Osteocyte (in vitro differentiated cells): ENCODE measurements at regions not wholly inside any gene's neighbourhood (a gene's known extent, or its start where the extent isn't known, plus 50 kb on each side); places are given as distances from the start of the nearest gene placed in this dataset.

Experiments used
- DNase-seq: peaks from one replicate; pipeline ENCODE4 v3.0.0; 2021; ENCODE audit warnings: mixed read lengths; ENCODE audit not compliant: unreplicated experiment; ENCODE audit errors: extremely low spot score
- H3K27ac Mint-ChIP-seq: one replicate; pipeline ENCODE4 v1.8.0; 2021; ENCODE audit warnings: mild to moderate bottlenecking, mixed read lengths; ENCODE audit not compliant: unreplicated experiment
- H3K27me3 Mint-ChIP-seq: one replicate; pipeline ENCODE4 v1.8.0; 2021; ENCODE audit warnings: mixed read lengths; ENCODE audit not compliant: unreplicated experiment
- H3K36me3 Mint-ChIP-seq: one replicate; pipeline ENCODE4 v1.8.0; 2021; ENCODE audit warnings: mixed read lengths; ENCODE audit not compliant: unreplicated experiment
- H3K4me1 Mint-ChIP-seq: one replicate; pipeline ENCODE4 v1.8.0; 2021; ENCODE audit warnings: mixed read lengths; ENCODE audit not compliant: unreplicated experiment
- H3K4me3 Mint-ChIP-seq: one replicate; pipeline ENCODE4 v1.8.0; 2021; ENCODE audit warnings: mild to moderate bottlenecking, moderate library complexity, mixed read lengths; ENCODE audit not compliant: unreplicated experiment
- H3K9me3 Mint-ChIP-seq: one replicate; pipeline ENCODE4 v1.8.0; 2021; ENCODE audit warnings: mixed read lengths; ENCODE audit not compliant: unreplicated experiment
- TF ChIP-seq, protein P1 (sequence below): fragments of 200-600 bp; sonication (generic); IDR thresholded peaks from 2 replicates; pipeline ENCODE4 v1.5.0; 2021; ENCODE audit warnings: antibody characterized with exemption, mild to moderate bottlenecking, moderate library complexity

DNA sequence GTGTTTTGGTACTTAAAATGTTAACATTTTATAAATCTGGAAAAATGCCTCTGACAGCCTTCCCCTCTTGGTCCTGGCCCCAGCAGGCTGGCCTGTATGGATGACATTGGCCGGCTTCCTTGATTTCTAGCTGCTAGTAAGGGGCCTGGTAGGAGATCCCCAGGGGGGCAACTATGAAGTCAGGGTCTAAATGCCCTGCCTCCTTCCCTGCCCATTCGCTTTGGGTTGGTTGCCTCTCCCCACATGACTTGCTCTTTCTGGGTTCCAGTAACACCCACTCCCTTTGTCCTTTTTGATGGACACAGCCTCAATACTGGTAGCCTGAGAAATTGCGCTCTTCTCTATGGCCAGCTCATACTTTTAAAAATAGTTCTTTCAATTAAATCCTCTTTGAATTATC, 78.0 kb upstream of the MAD2L1 start:
- TF ChIP-seq, protein P1, sequence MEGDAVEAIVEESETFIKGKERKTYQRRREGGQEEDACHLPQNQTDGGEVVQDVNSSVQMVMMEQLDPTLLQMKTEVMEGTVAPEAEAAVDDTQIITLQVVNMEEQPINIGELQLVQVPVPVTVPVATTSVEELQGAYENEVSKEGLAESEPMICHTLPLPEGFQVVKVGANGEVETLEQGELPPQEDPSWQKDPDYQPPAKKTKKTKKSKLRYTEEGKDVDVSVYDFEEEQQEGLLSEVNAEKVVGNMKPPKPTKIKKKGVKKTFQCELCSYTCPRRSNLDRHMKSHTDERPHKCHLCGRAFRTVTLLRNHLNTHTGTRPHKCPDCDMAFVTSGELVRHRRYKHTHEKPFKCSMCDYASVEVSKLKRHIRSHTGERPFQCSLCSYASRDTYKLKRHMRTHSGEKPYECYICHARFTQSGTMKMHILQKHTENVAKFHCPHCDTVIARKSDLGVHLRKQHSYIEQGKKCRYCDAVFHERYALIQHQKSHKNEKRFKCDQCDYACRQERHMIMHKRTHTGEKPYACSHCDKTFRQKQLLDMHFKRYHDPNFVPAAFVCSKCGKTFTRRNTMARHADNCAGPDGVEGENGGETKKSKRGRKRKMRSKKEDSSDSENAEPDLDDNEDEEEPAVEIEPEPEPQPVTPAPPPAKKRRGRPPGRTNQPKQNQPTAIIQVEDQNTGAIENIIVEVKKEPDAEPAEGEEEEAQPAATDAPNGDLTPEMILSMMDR, result no peak
- Mint-ChIP-seq H3K4me1 (no peaks in the 10 kb centered on the region), H3K4me3 (no peak overlapping the region), H3K27ac (no peak overlapping the region), H3K36me3 (no peaks in the 10 kb centered on the region), H3K27me3 (no peaks in the 10 kb centered on the region), H3K9me3 (no peaks in the 10 kb centered on the region)
- DNase-seq, result no peak

DNA sequence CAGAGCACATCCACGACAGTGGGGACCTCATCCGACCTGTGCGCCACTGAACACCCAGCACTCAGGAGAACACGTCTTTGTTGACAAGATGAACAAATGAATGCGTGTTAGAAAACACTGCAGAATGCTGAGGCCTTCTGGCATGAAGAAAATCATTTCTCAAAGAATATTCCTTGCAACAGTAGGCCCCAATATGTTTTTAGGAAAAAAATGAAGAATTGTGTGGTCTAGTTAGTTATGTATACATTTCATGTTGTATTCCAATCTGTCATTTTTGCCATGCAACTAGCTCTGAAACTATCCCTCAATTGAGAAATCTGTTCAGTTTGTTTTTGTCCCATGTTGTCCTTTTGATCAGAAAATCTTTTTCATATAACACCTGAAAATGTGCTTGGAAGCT, 77.4 kb upstream of the MAD2L1 start:
- Mint-ChIP-seq H3K27ac (no peak overlapping the region), H3K9me3 (no peaks in the 10 kb centered on the region), H3K27me3 (no peaks in the 10 kb centered on the region), H3K4me1 (no peaks in the 10 kb centered on the region), H3K4me3 (no peak overlapping the region), H3K36me3 (no peaks in the 10 kb centered on the region)
- no peak for DNase-seq
- TF ChIP-seq, protein P1, result no peak

GRCh38 chr4:120139392-120139791, 72.7 kb upstream of the MAD2L1 start:
- Mint-ChIP-seq H3K4me1 (no peaks in the 10 kb centered on the region), H3K27ac (no peak overlapping the region), H3K27me3 (no peaks in the 10 kb centered on the region), H3K4me3 (no peak overlapping the region), H3K9me3 (no peaks in the 10 kb centered on the region), H3K36me3 (no peaks in the 10 kb centered on the region)
- TF ChIP-seq, protein P1, result no peak
- no peak for DNase-seq

GRCh38 chr4:120132935-120133334, 66.3 kb upstream of the MAD2L1 start:
- TF ChIP-seq, protein P1, result no peak
- no peaks in the 10 kb centered on the region for H3K4me1 Mint-ChIP-seq
- no peak for DNase-seq
- H3K27me3 Mint-ChIP-seq, result no peaks in the 10 kb centered on the region
- no peak overlapping the region for H3K4me3 Mint-ChIP-seq
- no peak overlapping the region for H3K27ac Mint-ChIP-seq
- peaks cover 4% of the 10 kb centered on the region for H3K9me3 Mint-ChIP-seq
- no peaks in the 10 kb centered on the region for H3K36me3 Mint-ChIP-seq

- Mint-ChIP-seq H3K4me1 (no peaks in the 10 kb centered on the region), H3K9me3 (peaks cover 4% of the 10 kb centered on the region)
These were observed 64.1 kb upstream of the MAD2L1 start for GRCh38 chr4:120130786-120131185.

More at GRCh38 chr4:120130786-120131185, 64.1 kb upstream of the MAD2L1 start:
- no peaks in the 10 kb centered on the region for H3K27me3 Mint-ChIP-seq
- H3K27ac Mint-ChIP-seq, result no peak overlapping the region
- TF ChIP-seq, protein P1, result no peak
- no peak overlapping the region for H3K4me3 Mint-ChIP-seq
- H3K36me3 Mint-ChIP-seq, result no peaks in the 10 kb centered on the region
- DNase-seq, result no peak
